HUDEP-2 (cell line): ENCODE measurements at regions not wholly inside any gene's neighbourhood (a gene's known extent, or its start where the extent isn't known, plus 50 kb on each side); places are given as distances from the start of the nearest gene placed in this dataset.
A peak's percentile ranks its signal among the peaks of the same experiment; 100 is the strongest.
"Not testable (repeated sequence)": the region's sequence is repeated elsewhere in the genome, so short reads cannot be mapped to it uniquely, and the experiment has no call there.

ENCODE experiments used
- DNase-seq, 76 experiments: peaks; one replicate each; lab custom pipeline; 2025; ENCODE audit not compliant: unreplicated experiment in 76 of 76; lab: John Stamatoyannopoulos, UW

- not testable (repeated sequence) for DNase-seq
These were observed 3051.6 kb downstream of the RPIA start for GRCh38 chr2:91742973-91743490.

- not testable (repeated sequence) for DNase-seq
These were observed 3052.4 kb downstream of the RPIA start for GRCh38 chr2:91743910-91744309.

- DNase-seq, result not testable (repeated sequence)
These were observed 3053.2 kb downstream of the RPIA start for GRCh38 chr2:91744700-91745141.

- DNase-seq, result no peak
These were observed 3057.4 kb downstream of the RPIA start for GRCh38 chr2:91748902-91749301.

GRCh38 chr2:91749665-91750064 is 3058.2 kb downstream of the RPIA start:
- DNase-seq, result not testable (repeated sequence)

- not testable (repeated sequence) for DNase-seq
These were observed 3068.0 kb downstream of the RPIA start for GRCh38 chr2:91759361-91759941.

- DNase-seq, result not testable (repeated sequence)
These were observed 3069.2 kb downstream of the RPIA start for GRCh38 chr2:91760672-91761071.

- DNase-seq, result not testable (repeated sequence)
These were observed 3070.8 kb downstream of the RPIA start for GRCh38 chr2:91762312-91762711.

GRCh38 chr2:91763710-91764109 is 3072.2 kb downstream of the RPIA start:
- not testable (repeated sequence) for DNase-seq

GRCh38 chr2:91764581-91765002 is 3073.1 kb downstream of the RPIA start:
- not testable (repeated sequence) for DNase-seq

- not testable (repeated sequence) for DNase-seq
These were observed 3073.7 kb downstream of the RPIA start for GRCh38 chr2:91765018-91765754.

GRCh38 chr2:91766349-91767048 is 3075.0 kb downstream of the RPIA start:
- DNase-seq, result peak in 65 of 76 experiments; percentile 1 to 76 (median 42)

- DNase-seq, result not testable (repeated sequence)
These were observed 3076.8 kb downstream of the RPIA start for GRCh38 chr2:91768301-91768700.

- DNase-seq, result not testable (repeated sequence)
These were observed 3077.5 kb downstream of the RPIA start for GRCh38 chr2:91768997-91769396.

- DNase-seq, result not testable (repeated sequence)
These were observed 3078.6 kb downstream of the RPIA start for GRCh38 chr2:91770046-91770575.

- not testable (repeated sequence) for DNase-seq
These were observed 3080.1 kb downstream of the RPIA start for GRCh38 chr2:91771604-91772003.

GRCh38 chr2:91772240-91772937 is 3080.9 kb downstream of the RPIA start:
- DNase-seq, result peak in 1 of 76 experiments; percentile 19

- peak in 4 of 76 experiments; percentile 1 to 8 (median 4) for DNase-seq
These were observed 3082.3 kb downstream of the RPIA start for GRCh38 chr2:91773810-91774209.

- DNase-seq, result not testable (repeated sequence)
These were observed 3083.7 kb downstream of the RPIA start for GRCh38 chr2:91775193-91775592.

- not testable (repeated sequence) for DNase-seq
These were observed 3088.9 kb downstream of the RPIA start for GRCh38 chr2:91780324-91780723.
